AG09319 (cell line): ENCODE measurements at regions not wholly inside any gene's neighbourhood (a gene's known extent, or its start where the extent isn't known, plus 50 kb on each side); places are given as distances from the start of the nearest gene placed in this dataset.
"Not testable (repeated sequence)": the region's sequence is repeated elsewhere in the genome, so short reads cannot be mapped to it uniquely, and the experiment has no call there.

Source experiments
- DNase-seq: peaks from one replicate; pipeline ENCODE4 v3.0.0-alpha.2; 2010; ENCODE audit warnings: low read depth; ENCODE audit errors: extremely low read depth
- TF ChIP-seq, protein P1 (sequence below): IDR thresholded peaks from 2 replicates; pipeline ENCODE4 v1.5.1; 2011; ENCODE audit warnings: low read depth, mild to moderate bottlenecking, inconsistent platforms, low read length, moderate library complexity

DNA sequence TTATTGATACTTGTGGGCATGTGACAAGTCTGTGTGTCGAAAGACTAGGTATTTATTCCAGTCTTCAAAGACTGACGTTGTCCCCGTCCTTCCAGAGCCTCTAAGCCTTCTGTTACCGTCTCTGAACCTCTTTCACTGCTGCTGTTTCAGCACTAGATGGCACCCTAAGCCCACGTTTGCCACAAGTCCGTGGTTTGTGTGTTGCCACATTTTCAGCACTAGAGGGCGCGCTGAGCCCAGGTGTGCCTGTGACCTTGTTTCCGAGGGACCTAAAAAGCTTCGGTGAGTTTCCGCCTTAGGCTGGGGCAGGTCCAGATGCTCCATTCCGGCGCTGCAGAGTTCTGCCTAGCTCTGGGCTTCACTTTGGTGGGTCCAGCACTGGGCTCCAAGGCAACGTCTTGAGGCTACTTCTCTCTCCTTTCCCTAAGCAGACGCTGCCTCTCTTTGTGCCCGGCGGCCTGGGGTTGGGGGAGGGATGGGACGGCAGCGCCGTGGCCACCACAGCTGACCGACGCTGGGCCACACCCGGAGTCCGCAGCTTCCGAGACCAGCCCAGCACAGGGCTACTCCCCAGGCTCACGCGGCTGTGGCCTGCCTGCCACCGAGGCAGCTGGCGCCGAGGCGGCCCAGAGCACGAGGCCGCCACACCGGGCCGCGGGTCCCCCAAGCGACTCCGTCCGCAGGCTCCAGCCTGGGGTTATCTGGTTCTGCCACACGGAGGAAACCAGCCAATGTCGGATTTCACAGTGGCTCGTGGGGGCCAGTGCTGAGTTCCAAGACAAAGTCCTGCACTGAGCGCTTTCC lies 520.2 kb downstream of the REEP3 start:
- peak; percentile 47 for DNase-seq
- TF ChIP-seq, protein P1, sequence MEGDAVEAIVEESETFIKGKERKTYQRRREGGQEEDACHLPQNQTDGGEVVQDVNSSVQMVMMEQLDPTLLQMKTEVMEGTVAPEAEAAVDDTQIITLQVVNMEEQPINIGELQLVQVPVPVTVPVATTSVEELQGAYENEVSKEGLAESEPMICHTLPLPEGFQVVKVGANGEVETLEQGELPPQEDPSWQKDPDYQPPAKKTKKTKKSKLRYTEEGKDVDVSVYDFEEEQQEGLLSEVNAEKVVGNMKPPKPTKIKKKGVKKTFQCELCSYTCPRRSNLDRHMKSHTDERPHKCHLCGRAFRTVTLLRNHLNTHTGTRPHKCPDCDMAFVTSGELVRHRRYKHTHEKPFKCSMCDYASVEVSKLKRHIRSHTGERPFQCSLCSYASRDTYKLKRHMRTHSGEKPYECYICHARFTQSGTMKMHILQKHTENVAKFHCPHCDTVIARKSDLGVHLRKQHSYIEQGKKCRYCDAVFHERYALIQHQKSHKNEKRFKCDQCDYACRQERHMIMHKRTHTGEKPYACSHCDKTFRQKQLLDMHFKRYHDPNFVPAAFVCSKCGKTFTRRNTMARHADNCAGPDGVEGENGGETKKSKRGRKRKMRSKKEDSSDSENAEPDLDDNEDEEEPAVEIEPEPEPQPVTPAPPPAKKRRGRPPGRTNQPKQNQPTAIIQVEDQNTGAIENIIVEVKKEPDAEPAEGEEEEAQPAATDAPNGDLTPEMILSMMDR: peak; percentile 99

DNA sequence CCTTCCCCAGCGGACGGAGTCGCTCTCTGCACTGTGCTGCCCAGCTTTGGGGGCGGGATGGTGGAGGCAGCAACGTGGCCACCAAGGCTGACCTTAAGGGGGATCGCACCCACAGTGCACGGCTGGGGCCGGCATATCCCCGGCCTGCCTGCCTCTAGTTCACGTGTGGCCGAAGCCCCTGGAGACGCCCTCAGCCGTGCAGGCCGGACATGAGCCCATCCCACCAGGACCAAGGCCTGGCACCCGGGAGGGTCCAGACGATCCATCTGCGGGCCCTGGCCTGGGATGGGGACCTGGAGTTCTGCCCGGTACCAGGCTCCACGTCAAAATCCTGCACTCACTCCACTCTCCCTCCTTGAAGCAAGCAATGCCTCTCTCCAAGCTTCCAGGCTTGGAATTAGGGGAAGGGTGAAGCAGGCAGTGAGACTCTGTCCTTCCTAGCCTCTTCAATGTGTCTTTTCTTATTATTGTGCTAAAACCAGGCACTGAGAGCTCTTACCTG lies 520.8 kb downstream of the REEP3 start:
- no peak for DNase-seq
- TF ChIP-seq, protein P1: no peak

GRCh38 chr10:64044098-64044497 lies 522.9 kb downstream of the REEP3 start:
- TF ChIP-seq, protein P1: no peak
- no peak for DNase-seq

GRCh38 chr10:64044957-64045632 lies 523.9 kb downstream of the REEP3 start:
- DNase-seq: not testable (repeated sequence)

- DNase-seq: no peak
- TF ChIP-seq, protein P1: no peak
Measured at GRCh38 chr10:64054392-64054791, 533.2 kb downstream of the REEP3 start.

GRCh38 chr10:64059884-64060283 lies 538.7 kb downstream of the REEP3 start:
- no peak for DNase-seq
- TF ChIP-seq, protein P1: no peak

GRCh38 chr10:64060389-64060788 lies 539.2 kb downstream of the REEP3 start:
- TF ChIP-seq, protein P1: no peak
- DNase-seq: no peak
